ENCODE measurements at regions not wholly inside any gene's neighbourhood (a gene's known extent, or its start where the extent isn't known, plus 50 kb on each side); places are given as distances from the start of the nearest gene placed in this dataset.

DNA sequence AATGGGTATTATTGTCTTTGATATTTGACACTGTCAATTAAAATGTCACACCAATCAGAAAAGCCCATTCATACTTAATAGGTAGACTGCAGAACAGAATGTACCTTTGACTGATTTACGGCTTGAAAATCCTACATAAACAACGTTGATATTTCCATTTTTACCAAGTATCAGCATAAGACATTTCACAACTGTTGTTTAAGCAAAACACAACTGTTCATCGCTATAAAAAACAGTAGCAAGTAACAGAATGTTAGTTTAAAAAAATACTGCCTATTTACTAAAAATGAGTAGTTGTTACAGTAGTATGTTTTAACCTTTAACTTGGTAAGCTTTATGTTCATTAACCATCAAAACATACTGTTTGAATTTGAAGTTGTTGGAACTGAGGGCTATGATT lies 1096.6 kb downstream of the PCDH17 start:
- TF ChIP-seq, protein P1, sequence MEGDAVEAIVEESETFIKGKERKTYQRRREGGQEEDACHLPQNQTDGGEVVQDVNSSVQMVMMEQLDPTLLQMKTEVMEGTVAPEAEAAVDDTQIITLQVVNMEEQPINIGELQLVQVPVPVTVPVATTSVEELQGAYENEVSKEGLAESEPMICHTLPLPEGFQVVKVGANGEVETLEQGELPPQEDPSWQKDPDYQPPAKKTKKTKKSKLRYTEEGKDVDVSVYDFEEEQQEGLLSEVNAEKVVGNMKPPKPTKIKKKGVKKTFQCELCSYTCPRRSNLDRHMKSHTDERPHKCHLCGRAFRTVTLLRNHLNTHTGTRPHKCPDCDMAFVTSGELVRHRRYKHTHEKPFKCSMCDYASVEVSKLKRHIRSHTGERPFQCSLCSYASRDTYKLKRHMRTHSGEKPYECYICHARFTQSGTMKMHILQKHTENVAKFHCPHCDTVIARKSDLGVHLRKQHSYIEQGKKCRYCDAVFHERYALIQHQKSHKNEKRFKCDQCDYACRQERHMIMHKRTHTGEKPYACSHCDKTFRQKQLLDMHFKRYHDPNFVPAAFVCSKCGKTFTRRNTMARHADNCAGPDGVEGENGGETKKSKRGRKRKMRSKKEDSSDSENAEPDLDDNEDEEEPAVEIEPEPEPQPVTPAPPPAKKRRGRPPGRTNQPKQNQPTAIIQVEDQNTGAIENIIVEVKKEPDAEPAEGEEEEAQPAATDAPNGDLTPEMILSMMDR (IDR thresholded peaks at IDR 0.05), result no peak
- TF ChIP-seq POLR2A (IDR thresholded peaks at IDR 0.05), result no peak

Measured in heart left ventricle (tissue), 13 donors.